GM13977 (cell line): ENCODE measurements at regions not wholly inside any gene's neighbourhood (a gene's known extent, or its start where the extent isn't known, plus 50 kb on each side); places are given as distances from the start of the nearest gene placed in this dataset.

Experiments used
- DNase-seq: peaks from one replicate; pipeline ENCODE4 v3.0.0; 2012; ENCODE audit warnings: low spot score
- CTCF ChIP-seq: IDR thresholded peaks from 2 replicates; pipeline ENCODE4 v1.5.1; 2012; ENCODE audit warnings: mild to moderate bottlenecking, control low read depth; ENCODE audit not compliant: insufficient read depth; ENCODE audit errors: extremely low read depth, missing control alignments
- in situ Hi-C: fragments of 300-500 bp; cut with MboI; formaldehyde crosslinking; loops from one replicate; pipeline ENCODE4 v1.12.0; 2022; ENCODE audit warnings: low sequenced_read_pairs, low pct_unique_long_range_greater_than_20kb, mixed read lengths, inconsistent platforms; ENCODE audit not compliant: unreplicated experiment

- TF ChIP-seq CTCF = no peak
- no peak for DNase-seq
- in situ Hi-C loops = no loop called here
Observed at GRCh38 chr5:120982351-120982750, 518.3 kb downstream of the PRR16 start.

- DNase-seq = no peak
- TF ChIP-seq CTCF = no peak
- in situ Hi-C loops = no loop called here
Observed at GRCh38 chr5:120985526-120985925, 521.4 kb downstream of the PRR16 start.

GRCh38 chr5:120988491-120988890 is 524.4 kb downstream of the PRR16 start:
- in situ Hi-C loops = no loop called here
- DNase-seq = no peak
- no peak for TF ChIP-seq CTCF

DNA sequence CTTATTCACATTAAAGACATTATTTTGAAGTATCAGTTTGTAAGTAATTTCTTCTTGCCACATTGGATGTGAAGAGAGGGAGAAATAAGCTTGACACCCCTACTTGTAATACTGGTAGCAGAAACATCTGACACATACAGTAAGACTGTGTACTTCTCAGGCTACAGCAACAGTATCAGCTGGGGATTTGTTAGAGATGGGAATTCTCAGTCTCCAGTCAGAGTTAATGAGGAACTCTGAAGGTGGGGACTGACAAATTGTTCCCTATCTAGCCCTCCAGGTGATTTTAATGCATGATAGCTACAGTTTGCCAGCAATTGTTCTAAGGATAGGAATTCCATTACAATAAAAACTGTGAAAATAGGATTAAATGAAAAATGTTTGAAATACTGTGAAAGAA is 524.8 kb downstream of the PRR16 start:
- DNase-seq = no peak
- TF ChIP-seq CTCF = no peak
- in situ Hi-C loops = no loop called here

- TF ChIP-seq CTCF = no peak
- no peak for DNase-seq
- in situ Hi-C loops = no loop called here
Observed at GRCh38 chr5:120991569-120991968, 527.5 kb downstream of the PRR16 start.

- in situ Hi-C loops = no loop called here
- no peak for DNase-seq
- TF ChIP-seq CTCF = no peak
Observed at GRCh38 chr5:120994112-120994511, 530.0 kb downstream of the PRR16 start.

GRCh38 chr5:120999550-120999949 is 535.5 kb downstream of the PRR16 start:
- no peak for DNase-seq
- in situ Hi-C loops = no loop called here
- no peak for TF ChIP-seq CTCF
